ENCODE measurements at regions not wholly inside any gene's neighbourhood (a gene's known extent, or its start where the extent isn't known, plus 50 kb on each side); places are given as distances from the start of the nearest gene placed in this dataset.

- H3K27ac ChIP-seq (ENCODE audit: low read length) = no peak overlapping the region
- no peaks in the 10 kb centered on the region for H3K36me3 ChIP-seq (ENCODE audit: insufficient read depth, low read length)
- no peak overlapping the region for H3K4me2 ChIP-seq (ENCODE audit: insufficient read depth, low read length)
- ATAC-seq (ENCODE audit: insufficient read depth, low read depth) (no peak), DNase-seq (no peak)
- H3K4me3 ChIP-seq (ENCODE audit: low read depth in 1 of 2, low read length in 2 of 2) = no peak overlapping the region
- peaks cover 7% of the 10 kb centered on the region for H3K27me3 ChIP-seq (ENCODE audit: insufficient read depth, low read length, poor library complexity)
- no peaks in the 10 kb centered on the region for H3K4me1 ChIP-seq (ENCODE audit: insufficient read depth, low read length)
- H3K79me2 ChIP-seq (ENCODE audit: insufficient read depth, low read length) = no peaks in the 10 kb centered on the region
- no peaks in the 10 kb centered on the region for H3K9me3 ChIP-seq (ENCODE audit: insufficient read depth, low read length, severe bottlenecking)
- H2AFZ ChIP-seq (ENCODE audit: low read depth, low read length) = no peak overlapping the region
- H4K20me1 ChIP-seq (ENCODE audit: insufficient read depth, low read length) = no peaks in the 10 kb centered on the region
- TF ChIP-seq EZH2 (IDR thresholded peaks at IDR 0.05; ENCODE audit: borderline replicate concordance, low read depth, low read length, severe bottlenecking) = no peak
- TF ChIP-seq, protein P1, sequence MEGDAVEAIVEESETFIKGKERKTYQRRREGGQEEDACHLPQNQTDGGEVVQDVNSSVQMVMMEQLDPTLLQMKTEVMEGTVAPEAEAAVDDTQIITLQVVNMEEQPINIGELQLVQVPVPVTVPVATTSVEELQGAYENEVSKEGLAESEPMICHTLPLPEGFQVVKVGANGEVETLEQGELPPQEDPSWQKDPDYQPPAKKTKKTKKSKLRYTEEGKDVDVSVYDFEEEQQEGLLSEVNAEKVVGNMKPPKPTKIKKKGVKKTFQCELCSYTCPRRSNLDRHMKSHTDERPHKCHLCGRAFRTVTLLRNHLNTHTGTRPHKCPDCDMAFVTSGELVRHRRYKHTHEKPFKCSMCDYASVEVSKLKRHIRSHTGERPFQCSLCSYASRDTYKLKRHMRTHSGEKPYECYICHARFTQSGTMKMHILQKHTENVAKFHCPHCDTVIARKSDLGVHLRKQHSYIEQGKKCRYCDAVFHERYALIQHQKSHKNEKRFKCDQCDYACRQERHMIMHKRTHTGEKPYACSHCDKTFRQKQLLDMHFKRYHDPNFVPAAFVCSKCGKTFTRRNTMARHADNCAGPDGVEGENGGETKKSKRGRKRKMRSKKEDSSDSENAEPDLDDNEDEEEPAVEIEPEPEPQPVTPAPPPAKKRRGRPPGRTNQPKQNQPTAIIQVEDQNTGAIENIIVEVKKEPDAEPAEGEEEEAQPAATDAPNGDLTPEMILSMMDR (IDR thresholded peaks at IDR 0.05; ENCODE audit: borderline replicate concordance, extremely low read depth, low read length, poor library complexity, severe bottlenecking) = no peak
- no peak overlapping the region for H3K9ac ChIP-seq (ENCODE audit: low read depth, low read length)
Measured at GRCh38 chr3:194748225-194748624, 62.5 kb downstream of the FAM43A start.

DNA sequence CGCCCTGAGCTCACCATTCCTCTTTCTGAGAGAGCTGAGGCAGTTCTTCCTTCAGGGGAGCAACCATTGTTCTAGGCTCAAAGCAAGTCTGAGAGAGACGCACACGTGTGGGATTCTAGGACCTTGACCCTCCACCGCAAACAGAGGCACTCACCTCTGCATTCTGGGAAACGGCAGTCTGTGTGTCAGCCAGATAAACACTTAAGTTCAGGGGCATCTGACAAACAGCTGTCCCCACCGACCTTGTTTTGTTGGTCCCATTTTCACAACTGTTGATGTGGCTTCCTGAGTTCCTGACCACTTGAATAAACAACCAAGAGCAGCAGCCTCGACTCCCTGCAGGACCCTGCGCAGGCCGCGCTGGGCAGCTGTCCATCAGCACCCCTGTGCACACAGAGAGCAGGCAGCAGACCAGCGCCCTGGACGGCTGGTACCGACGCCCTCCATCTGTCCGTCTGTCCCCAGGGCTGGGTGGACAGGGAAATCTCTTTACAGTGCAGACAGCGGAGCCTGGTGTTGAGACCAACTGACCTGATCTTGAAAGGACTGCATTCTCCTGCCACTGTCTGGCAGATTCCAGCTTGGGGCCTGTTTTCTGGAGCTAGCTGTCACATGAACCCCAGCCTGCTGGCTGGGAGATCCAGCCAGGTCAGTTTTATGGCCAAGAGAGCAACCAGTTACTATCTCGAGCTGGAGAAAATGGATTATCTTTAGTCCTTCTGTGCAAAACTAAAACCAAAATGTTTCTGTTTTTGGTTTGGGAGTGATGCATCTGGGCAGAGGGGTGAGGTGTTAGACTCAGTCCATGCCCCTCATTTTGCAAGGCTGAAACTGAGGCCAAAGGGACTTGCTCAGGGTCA lies 64.2 kb downstream of the FAM43A start:
- Histone ChIP-seq H3K9ac (ENCODE audit: low read depth, low read length) (no peak overlapping the region), H3K4me1 (ENCODE audit: insufficient read depth, low read length) (no peaks in the 10 kb centered on the region), H3K27ac (ENCODE audit: low read length) (no peak overlapping the region), H3K4me2 (ENCODE audit: insufficient read depth, low read length) (no peak overlapping the region), H4K20me1 (ENCODE audit: insufficient read depth, low read length) (no peaks in the 10 kb centered on the region), H2AFZ (ENCODE audit: low read depth, low read length) (no peak overlapping the region), H3K36me3 (ENCODE audit: insufficient read depth, low read length) (no peaks in the 10 kb centered on the region), H3K79me2 (ENCODE audit: insufficient read depth, low read length) (no peaks in the 10 kb centered on the region), H3K4me3 (ENCODE audit: low read depth in 1 of 2, low read length in 2 of 2) (no peak overlapping the region), H3K27me3 (ENCODE audit: insufficient read depth, low read length, poor library complexity) (peaks cover 4% of the 10 kb centered on the region), H3K9me3 (ENCODE audit: insufficient read depth, low read length, severe bottlenecking) (no peaks in the 10 kb centered on the region)
- TF ChIP-seq, protein P1 (IDR thresholded peaks at IDR 0.05; ENCODE audit: borderline replicate concordance, extremely low read depth, low read length, poor library complexity, severe bottlenecking) = no peak
- no peak for TF ChIP-seq EZH2 (IDR thresholded peaks at IDR 0.05; ENCODE audit: borderline replicate concordance, low read depth, low read length, severe bottlenecking)
- DNase-seq = no peak
- ATAC-seq (ENCODE audit: insufficient read depth, low read depth) = no peak

DNA sequence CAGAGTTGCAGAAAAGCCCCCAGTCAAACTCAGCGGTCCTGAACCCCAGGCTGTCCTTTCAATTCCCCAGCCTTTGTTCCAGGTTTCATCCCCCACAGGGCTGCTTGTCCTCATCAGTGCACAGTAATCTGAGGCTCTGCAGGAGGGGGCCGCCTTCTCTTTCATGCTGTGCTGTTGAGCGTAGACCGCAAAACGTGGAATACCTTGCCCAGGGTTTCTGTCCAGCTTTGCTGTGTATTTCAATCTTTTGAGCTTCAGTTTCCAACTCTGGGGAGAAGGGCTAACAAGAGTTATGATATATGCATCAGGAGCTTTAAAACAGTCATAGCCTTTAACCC lies 64.8 kb downstream of the FAM43A start:
- no peak overlapping the region for H2AFZ ChIP-seq (ENCODE audit: low read depth, low read length)
- no peak overlapping the region for H3K27ac ChIP-seq (ENCODE audit: low read length)
- H3K4me2 ChIP-seq (ENCODE audit: insufficient read depth, low read length) = no peak overlapping the region
- H3K4me3 ChIP-seq (ENCODE audit: low read depth in 1 of 2, low read length in 2 of 2) = no peak overlapping the region
- no peaks in the 10 kb centered on the region for H3K36me3 ChIP-seq (ENCODE audit: insufficient read depth, low read length)
- H3K4me1 ChIP-seq (ENCODE audit: insufficient read depth, low read length) = no peaks in the 10 kb centered on the region
- H4K20me1 ChIP-seq (ENCODE audit: insufficient read depth, low read length) = no peaks in the 10 kb centered on the region
- ATAC-seq (ENCODE audit: insufficient read depth, low read depth) (no peak), DNase-seq (no peak)
- H3K9me3 ChIP-seq (ENCODE audit: insufficient read depth, low read length, severe bottlenecking) = no peaks in the 10 kb centered on the region
- H3K9ac ChIP-seq (ENCODE audit: low read depth, low read length) = no peak overlapping the region
- TF ChIP-seq, protein P1 (IDR thresholded peaks at IDR 0.05; ENCODE audit: borderline replicate concordance, extremely low read depth, low read length, poor library complexity, severe bottlenecking) = no peak
- no peak for TF ChIP-seq EZH2 (IDR thresholded peaks at IDR 0.05; ENCODE audit: borderline replicate concordance, low read depth, low read length, severe bottlenecking)
- H3K27me3 ChIP-seq (ENCODE audit: insufficient read depth, low read length, poor library complexity) = peaks cover 4% of the 10 kb centered on the region
- H3K79me2 ChIP-seq (ENCODE audit: insufficient read depth, low read length) = no peaks in the 10 kb centered on the region
